ENCODE measurements at regions not wholly inside any gene's neighbourhood (a gene's known extent, or its start where the extent isn't known, plus 50 kb on each side); places are given as distances from the start of the nearest gene placed in this dataset.

DNA sequence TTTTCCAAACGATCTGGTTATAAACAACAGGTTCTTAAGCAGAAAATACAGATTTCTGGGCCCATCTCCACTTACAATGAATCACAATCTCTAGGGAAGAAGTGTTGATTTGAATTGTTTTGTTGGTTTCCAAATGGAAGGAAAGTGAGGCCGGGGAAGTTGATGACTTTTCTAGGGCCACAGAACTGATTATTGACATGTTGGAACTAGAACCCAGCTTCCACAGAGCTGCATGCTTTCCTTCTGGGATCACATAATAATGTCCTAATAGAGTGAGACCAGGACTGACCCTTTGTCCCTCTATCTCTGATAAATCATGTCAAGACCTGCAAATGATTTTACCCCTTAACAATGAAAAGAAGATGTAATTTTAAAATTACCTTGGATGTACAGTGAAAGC is 332.2 kb downstream of the OSR1 start:
- ChIA-PET CTCF (no interaction called here), POLR2A (no interaction called here)
- Histone ChIP-seq H3K4me3 (ENCODE audit: low read depth, low read length) (no peak overlapping the region), H3K27ac (ENCODE audit: extremely low read depth, low read depth, low read length) (no peak overlapping the region), H3K4me1 (ENCODE audit: control insufficient read depth, insufficient read depth, low read length) (no peaks in the 10 kb centered on the region), H3K36me3 (ENCODE audit: control insufficient read depth in 2 of 2, insufficient read depth in 1 of 2, low read length in 2 of 2) (no peaks in the 10 kb centered on the region), H3K9me3 (ENCODE audit: control insufficient read depth, insufficient read depth, low read depth, low read length) (no peaks in the 10 kb centered on the region)
- TF ChIP-seq KLF7 (tag by site-specific recombination; IDR thresholded peaks at IDR 0.05; ENCODE audit: borderline replicate concordance) (no peak), ZNF394 (tag by site-specific recombination; IDR thresholded peaks at IDR 0.05; ENCODE audit: borderline replicate concordance) (no peak), ZNF138 (tag by site-specific recombination; IDR thresholded peaks at IDR 0.05; ENCODE audit: borderline replicate concordance) (no peak), ZNF76 (tag by site-specific recombination; IDR thresholded peaks at IDR 0.05; ENCODE audit: borderline replicate concordance, low read depth) (no peak), ZNF146 (tag by site-specific recombination; IDR thresholded peaks at IDR 0.05) (no peak), KLF16 (tag by site-specific recombination; IDR thresholded peaks at IDR 0.05) (no peak), ZNF354C (tag by site-specific recombination; IDR thresholded peaks at IDR 0.05; ENCODE audit: borderline replicate concordance, low read depth) (no peak), ZNF555 (tag by site-specific recombination; conservative IDR thresholded peaks at IDR 0.05) (no peak), ZNF549 (tag by site-specific recombination; IDR thresholded peaks at IDR 0.05) (no peak)

DNA sequence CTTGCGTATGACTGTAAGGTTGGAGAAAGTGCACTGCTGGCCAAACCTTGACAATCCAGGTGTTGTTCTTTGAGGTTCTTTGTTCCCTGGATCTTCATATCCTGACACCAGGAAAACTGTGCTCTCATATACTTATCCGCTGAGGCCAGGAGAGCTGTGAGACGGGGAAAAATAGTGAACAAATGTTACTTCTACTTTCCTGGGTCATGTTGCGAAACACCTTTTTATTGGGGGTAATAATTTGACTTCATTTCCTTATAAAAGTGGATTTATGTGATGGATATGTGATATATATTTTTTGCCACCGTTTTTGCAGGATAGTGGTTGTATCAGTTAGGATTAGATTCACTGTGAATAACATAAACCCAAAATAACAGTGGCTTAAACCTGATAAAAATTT is 336.1 kb downstream of the OSR1 start:
- no peak overlapping the region for H3K27ac ChIP-seq (ENCODE audit: extremely low read depth, low read depth, low read length)
- ChIA-PET POLR2A (no interaction called here), CTCF (no interaction called here)
- H3K36me3 ChIP-seq (ENCODE audit: control insufficient read depth in 2 of 2, insufficient read depth in 1 of 2, low read length in 2 of 2): no peaks in the 10 kb centered on the region
- peaks cover 4% of the 10 kb centered on the region; the same call in 1 of the 2 replicates for H3K4me1 ChIP-seq (ENCODE audit: control insufficient read depth, insufficient read depth, low read length)
- H3K9me3 ChIP-seq (ENCODE audit: control insufficient read depth, insufficient read depth, low read depth, low read length): no peaks in the 10 kb centered on the region
- H3K4me3 ChIP-seq (ENCODE audit: low read depth, low read length): no peak overlapping the region
- TF ChIP-seq ZNF561 (tag by site-specific recombination; IDR thresholded peaks at IDR 0.05; ENCODE audit: borderline replicate concordance): no peak
- TF ChIP-seq ZNF404 (tag by site-specific recombination; IDR thresholded peaks at IDR 0.05): no peak
- TF ChIP-seq ZBTB49 (tag by site-specific recombination; IDR thresholded peaks at IDR 0.05; ENCODE audit: low read depth): no peak
- TF ChIP-seq ZNF76 (tag by site-specific recombination; IDR thresholded peaks at IDR 0.05; ENCODE audit: borderline replicate concordance, low read depth): no peak
- TF ChIP-seq ZNF670 (tag by site-specific recombination; IDR thresholded peaks at IDR 0.05; ENCODE audit: low read depth): no peak
- TF ChIP-seq, protein P1, sequence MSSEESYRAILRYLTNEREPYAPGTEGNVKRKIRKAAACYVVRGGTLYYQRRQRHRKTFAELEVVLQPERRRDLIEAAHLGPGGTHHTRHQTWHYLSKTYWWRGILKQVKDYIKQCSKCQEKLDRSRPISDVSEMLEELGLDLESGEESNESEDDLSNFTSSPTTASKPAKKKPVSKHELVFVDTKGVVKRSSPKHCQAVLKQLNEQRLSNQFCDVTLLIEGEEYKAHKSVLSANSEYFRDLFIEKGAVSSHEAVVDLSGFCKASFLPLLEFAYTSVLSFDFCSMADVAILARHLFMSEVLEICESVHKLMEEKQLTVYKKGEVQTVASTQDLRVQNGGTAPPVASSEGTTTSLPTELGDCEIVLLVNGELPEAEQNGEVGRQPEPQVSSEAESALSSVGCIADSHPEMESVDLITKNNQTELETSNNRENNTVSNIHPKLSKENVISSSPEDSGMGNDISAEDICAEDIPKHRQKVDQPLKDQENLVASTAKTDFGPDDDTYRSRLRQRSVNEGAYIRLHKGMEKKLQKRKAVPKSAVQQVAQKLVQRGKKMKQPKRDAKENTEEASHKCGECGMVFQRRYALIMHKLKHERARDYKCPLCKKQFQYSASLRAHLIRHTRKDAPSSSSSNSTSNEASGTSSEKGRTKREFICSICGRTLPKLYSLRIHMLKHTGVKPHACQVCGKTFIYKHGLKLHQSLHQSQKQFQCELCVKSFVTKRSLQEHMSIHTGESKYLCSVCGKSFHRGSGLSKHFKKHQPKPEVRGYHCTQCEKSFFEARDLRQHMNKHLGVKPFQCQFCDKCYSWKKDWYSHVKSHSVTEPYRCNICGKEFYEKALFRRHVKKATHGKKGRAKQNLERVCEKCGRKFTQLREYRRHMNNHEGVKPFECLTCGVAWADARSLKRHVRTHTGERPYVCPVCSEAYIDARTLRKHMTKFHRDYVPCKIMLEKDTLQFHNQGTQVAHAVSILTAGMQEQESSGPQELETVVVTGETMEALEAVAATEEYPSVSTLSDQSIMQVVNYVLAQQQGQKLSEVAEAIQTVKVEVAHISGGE (tag by site-specific recombination; conservative IDR thresholded peaks at IDR 0.05; ENCODE audit: low read depth): no peak
- no peak for TF ChIP-seq ZNF639 (tag by site-specific recombination; IDR thresholded peaks at IDR 0.05)
- TF ChIP-seq, protein P2, sequence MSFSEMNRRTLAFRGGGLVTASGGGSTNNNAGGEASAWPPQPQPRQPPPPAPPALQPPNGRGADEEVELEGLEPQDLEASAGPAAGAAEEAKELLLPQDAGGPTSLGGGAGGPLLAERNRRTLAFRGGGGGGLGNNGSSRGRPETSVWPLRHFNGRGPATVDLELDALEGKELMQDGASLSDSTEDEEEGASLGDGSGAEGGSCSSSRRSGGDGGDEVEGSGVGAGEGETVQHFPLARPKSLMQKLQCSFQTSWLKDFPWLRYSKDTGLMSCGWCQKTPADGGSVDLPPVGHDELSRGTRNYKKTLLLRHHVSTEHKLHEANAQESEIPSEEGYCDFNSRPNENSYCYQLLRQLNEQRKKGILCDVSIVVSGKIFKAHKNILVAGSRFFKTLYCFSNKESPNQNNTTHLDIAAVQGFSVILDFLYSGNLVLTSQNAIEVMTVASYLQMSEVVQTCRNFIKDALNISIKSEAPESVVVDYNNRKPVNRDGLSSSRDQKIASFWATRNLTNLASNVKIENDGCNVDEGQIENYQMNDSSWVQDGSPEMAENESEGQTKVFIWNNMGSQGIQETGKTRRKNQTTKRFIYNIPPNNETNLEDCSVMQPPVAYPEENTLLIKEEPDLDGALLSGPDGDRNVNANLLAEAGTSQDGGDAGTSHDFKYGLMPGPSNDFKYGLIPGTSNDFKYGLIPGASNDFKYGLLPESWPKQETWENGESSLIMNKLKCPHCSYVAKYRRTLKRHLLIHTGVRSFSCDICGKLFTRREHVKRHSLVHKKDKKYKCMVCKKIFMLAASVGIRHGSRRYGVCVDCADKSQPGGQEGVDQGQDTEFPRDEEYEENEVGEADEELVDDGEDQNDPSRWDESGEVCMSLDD (tag by site-specific recombination; IDR thresholded peaks at IDR 0.05): no peak
- no peak for TF ChIP-seq ZNF558 (tag by site-specific recombination; IDR thresholded peaks at IDR 0.05)
- no peak for TF ChIP-seq SP7 (tag by site-specific recombination; IDR thresholded peaks at IDR 0.05)
- TF ChIP-seq TCF7L2 (IDR thresholded peaks at IDR 0.05; ENCODE audit: borderline replicate concordance, low read depth, low read length): no peak

Measured in HEK293 (cell line).